NT2/D1 (cell line): ENCODE measurements at regions not wholly inside any gene's neighbourhood (a gene's known extent, or its start where the extent isn't known, plus 50 kb on each side); places are given as distances from the start of the nearest gene placed in this dataset.

Experiments used
- SUZ12 ChIP-seq: IDR thresholded peaks from 2 replicates; pipeline ENCODE4 v1.6.1; 2011; ENCODE audit not compliant: insufficient read length, insufficient read depth; ENCODE audit errors: extremely low read depth
- ZNF274 ChIP-seq: IDR thresholded peaks from 2 replicates; pipeline ENCODE4 v1.6.1; 2011; ENCODE audit warnings: mild to moderate bottlenecking, low read depth, low read length

GRCh38 chr1:36595349-36595748 is 112.6 kb upstream of the CSF3R start:
- TF ChIP-seq SUZ12 (no peak), ZNF274 (no peak)
